ENCODE measurements at regions not wholly inside any gene's neighbourhood (a gene's known extent, or its start where the extent isn't known, plus 50 kb on each side); places are given as distances from the start of the nearest gene placed in this dataset.

DNA sequence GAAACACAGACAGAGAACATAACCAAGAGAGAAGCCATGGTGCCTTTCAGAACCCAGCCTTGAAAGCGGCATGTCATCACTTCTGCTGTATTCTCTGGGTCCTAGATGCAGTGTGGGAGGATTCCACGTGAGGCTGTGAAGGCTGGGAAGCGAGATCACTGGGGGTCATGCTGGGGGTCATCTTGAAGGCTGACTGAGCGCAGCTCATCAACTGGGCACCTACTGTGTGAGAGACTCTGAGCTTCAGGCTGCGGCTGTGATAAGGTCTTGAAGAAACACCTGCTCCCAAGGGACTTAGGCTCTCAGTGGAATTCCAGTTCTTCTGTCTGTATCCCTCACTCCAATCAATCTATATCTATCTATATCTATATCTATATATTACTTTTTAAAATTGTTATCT lies 91.8 kb upstream of the KLF13 start:
- H3K4me3 Mint-ChIP-seq (ENCODE audit: unreplicated experiment) = no peak overlapping the region
- H3K36me3 Mint-ChIP-seq (ENCODE audit: unreplicated experiment) = no peaks in the 10 kb centered on the region
- no peak overlapping the region for H3K27ac Mint-ChIP-seq (ENCODE audit: unreplicated experiment)
- peaks cover 24% of the 10 kb centered on the region for H3K4me1 Mint-ChIP-seq (ENCODE audit: unreplicated experiment)
- DNase-seq (ENCODE audit: extremely low spot score, unreplicated experiment) = no peak
- H3K27me3 Mint-ChIP-seq (ENCODE audit: unreplicated experiment) = no peaks in the 10 kb centered on the region
- TF ChIP-seq, protein P1, sequence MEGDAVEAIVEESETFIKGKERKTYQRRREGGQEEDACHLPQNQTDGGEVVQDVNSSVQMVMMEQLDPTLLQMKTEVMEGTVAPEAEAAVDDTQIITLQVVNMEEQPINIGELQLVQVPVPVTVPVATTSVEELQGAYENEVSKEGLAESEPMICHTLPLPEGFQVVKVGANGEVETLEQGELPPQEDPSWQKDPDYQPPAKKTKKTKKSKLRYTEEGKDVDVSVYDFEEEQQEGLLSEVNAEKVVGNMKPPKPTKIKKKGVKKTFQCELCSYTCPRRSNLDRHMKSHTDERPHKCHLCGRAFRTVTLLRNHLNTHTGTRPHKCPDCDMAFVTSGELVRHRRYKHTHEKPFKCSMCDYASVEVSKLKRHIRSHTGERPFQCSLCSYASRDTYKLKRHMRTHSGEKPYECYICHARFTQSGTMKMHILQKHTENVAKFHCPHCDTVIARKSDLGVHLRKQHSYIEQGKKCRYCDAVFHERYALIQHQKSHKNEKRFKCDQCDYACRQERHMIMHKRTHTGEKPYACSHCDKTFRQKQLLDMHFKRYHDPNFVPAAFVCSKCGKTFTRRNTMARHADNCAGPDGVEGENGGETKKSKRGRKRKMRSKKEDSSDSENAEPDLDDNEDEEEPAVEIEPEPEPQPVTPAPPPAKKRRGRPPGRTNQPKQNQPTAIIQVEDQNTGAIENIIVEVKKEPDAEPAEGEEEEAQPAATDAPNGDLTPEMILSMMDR (IDR thresholded peaks at IDR 0.05) = no peak
- H3K9me3 Mint-ChIP-seq (ENCODE audit: unreplicated experiment) = no peaks in the 10 kb centered on the region

DNA sequence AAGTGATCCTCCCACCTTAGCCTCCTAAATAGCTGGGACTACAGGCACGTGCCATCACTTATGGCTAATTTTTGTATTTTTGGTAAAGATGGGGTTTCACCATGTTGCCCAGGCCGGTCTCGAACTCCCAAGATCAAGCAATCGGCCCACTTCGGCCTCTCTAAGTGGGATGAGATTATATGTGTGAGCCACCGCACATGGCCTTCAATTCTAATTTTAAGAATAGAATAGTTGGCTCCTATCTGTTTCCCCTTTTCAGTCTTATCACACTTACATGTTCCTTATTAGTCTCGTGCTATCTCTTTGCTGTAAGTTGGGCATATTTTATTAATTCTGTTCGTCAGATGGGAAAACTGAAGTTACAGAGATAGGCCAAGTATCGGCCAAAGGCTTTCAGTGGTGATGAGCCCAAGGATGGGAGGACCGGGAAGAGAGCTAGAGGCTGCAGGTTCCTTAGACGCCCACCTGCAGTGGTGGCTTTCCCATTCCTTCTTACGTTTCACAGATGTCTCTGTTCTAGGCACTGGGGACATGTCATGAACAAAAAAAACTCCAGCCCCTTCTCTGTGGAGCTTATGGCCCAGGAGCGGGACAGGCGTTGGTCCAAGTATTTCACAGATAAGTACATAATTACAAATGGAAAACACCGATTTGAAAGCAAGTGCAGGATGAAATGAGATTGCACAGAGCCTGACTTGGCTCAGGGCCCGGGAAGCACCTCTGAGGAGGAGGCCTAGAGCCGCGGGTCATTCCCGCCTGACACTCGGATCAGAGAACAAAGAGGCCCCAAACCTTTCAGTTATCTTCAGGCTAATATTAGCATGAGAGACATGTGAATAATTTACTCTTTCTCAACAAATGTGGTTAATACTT lies 91.1 kb upstream of the KLF13 start:
- TF ChIP-seq, protein P1 (IDR thresholded peaks at IDR 0.05) = no peak
- Mint-ChIP-seq H3K27me3 (ENCODE audit: unreplicated experiment) (no peaks in the 10 kb centered on the region), H3K27ac (ENCODE audit: unreplicated experiment) (peak overlapping the region; percentile 56), H3K4me1 (ENCODE audit: unreplicated experiment) (peaks cover 24% of the 10 kb centered on the region), H3K9me3 (ENCODE audit: unreplicated experiment) (no peaks in the 10 kb centered on the region), H3K36me3 (ENCODE audit: unreplicated experiment) (no peaks in the 10 kb centered on the region), H3K4me3 (ENCODE audit: unreplicated experiment) (no peak overlapping the region)
- no peak for DNase-seq (ENCODE audit: extremely low spot score, unreplicated experiment)

DNA sequence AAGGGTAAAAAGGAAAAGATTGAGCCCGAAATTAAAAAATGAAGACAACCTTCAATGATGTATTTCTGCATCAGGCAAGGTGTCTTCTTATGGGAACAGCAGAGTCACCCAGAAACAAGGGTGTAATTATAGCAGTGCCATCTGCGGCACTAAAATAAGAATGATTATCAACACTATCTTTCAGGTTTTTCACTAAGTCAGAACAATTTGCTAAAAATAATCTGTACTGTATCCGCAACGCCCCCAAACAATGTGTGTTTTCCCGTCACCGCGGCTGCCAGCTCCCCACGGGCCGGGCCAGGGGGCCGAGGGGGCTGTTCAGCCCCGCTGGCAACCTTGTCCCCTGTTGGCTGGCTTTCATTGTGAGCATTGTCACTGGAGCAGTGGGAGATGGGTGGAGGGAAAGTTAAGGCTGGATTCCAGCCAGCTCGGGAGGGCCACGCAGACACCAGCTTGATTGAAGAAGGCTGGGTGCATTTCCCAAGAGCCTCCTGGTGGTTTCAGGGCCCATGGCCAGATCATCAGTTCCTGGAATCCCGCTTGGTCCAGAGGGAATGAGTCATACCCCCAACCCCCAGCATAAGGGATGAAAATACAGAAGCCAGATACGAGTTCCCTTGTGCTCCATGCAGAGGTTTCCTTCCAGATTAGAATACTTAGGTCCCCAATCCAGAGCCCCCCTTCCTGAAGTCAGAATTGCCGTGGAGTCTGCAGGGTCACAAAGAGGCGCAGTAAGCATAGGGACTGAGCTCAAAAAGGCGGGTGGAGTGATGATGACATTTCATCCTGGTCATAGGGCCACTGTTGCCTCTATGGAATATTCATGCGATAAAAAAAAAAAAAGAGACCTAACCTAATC lies 90.2 kb upstream of the KLF13 start:
- no peaks in the 10 kb centered on the region for H3K36me3 Mint-ChIP-seq (ENCODE audit: unreplicated experiment)
- TF ChIP-seq, protein P1 (IDR thresholded peaks at IDR 0.05) = no peak
- peaks cover under 1% of the 10 kb centered on the region for H3K27me3 Mint-ChIP-seq (ENCODE audit: unreplicated experiment)
- H3K27ac Mint-ChIP-seq (ENCODE audit: unreplicated experiment) = peak overlapping the region; percentile 56
- no peak overlapping the region for H3K4me3 Mint-ChIP-seq (ENCODE audit: unreplicated experiment)
- DNase-seq (ENCODE audit: extremely low spot score, unreplicated experiment) = no peak
- H3K9me3 Mint-ChIP-seq (ENCODE audit: unreplicated experiment) = no peaks in the 10 kb centered on the region
- H3K4me1 Mint-ChIP-seq (ENCODE audit: unreplicated experiment) = peaks cover 24% of the 10 kb centered on the region

DNA sequence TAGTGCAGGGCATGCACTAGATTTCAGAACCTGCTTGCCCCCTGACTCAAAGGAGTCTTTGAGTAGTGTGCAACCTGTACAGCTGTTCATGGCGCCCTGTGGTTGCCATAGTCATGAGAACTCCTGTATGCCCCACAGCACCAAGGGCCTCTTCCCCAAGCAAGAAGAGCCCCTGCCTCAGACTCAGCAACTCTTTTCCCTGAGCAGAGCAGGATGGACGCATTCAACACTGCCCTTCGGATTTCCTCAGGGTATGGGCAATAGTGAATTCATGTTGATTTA lies 89.7 kb upstream of the KLF13 start:
- Mint-ChIP-seq H3K27ac (ENCODE audit: unreplicated experiment) (peak overlapping the region; percentile 56), H3K4me1 (ENCODE audit: unreplicated experiment) (peaks cover 24% of the 10 kb centered on the region), H3K36me3 (ENCODE audit: unreplicated experiment) (no peaks in the 10 kb centered on the region), H3K27me3 (ENCODE audit: unreplicated experiment) (peaks cover 6% of the 10 kb centered on the region), H3K9me3 (ENCODE audit: unreplicated experiment) (no peaks in the 10 kb centered on the region), H3K4me3 (ENCODE audit: unreplicated experiment) (no peak overlapping the region)
- no peak for DNase-seq (ENCODE audit: extremely low spot score, unreplicated experiment)
- TF ChIP-seq, protein P1 (IDR thresholded peaks at IDR 0.05) = no peak

DNA sequence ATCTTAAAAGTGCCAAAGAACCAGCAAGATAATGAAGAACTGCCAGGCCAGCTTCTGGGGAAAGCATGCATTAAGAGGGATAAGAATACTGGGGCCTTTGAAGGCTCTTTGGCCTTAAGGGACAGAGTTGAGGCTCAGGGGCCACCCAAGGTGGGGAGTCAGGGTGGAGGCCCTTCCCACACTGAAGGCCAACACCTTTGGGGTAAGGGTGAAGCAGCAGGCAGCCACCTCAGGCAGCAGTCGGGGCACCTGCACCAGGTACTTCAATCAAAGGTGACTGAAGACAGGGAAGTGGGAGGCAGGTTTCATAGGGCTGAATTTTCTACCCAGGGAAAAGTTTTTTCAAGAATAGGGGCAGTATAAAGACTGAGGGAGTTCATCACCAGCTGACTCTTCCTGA lies 87.7 kb upstream of the KLF13 start:
- Mint-ChIP-seq H3K27me3 (ENCODE audit: unreplicated experiment) (peaks cover 6% of the 10 kb centered on the region), H3K9me3 (ENCODE audit: unreplicated experiment) (no peaks in the 10 kb centered on the region), H3K36me3 (ENCODE audit: unreplicated experiment) (no peaks in the 10 kb centered on the region), H3K4me1 (ENCODE audit: unreplicated experiment) (peaks cover 24% of the 10 kb centered on the region), H3K27ac (ENCODE audit: unreplicated experiment) (no peak overlapping the region), H3K4me3 (ENCODE audit: unreplicated experiment) (no peak overlapping the region)
- DNase-seq (ENCODE audit: extremely low spot score, unreplicated experiment) = no peak
- TF ChIP-seq, protein P1 (IDR thresholded peaks at IDR 0.05) = no peak
